T47D (cell line): ENCODE measurements at regions not wholly inside any gene's neighbourhood (a gene's known extent, or its start where the extent isn't known, plus 50 kb on each side); places are given as distances from the start of the nearest gene placed in this dataset.
A peak's percentile ranks its signal among the peaks of the same experiment; 100 is the strongest.
"Not testable (repeated sequence)": the region's sequence is repeated elsewhere in the genome, so short reads cannot be mapped to it uniquely, and the experiment has no call there.

Experiments
- DNase-seq, 2 experiments: peaks; one replicate each; pipeline versions ENCODE4 v3.0.0 to v3.0.0-alpha.2; 2011 to 2012; ENCODE audit warnings: low read depth in 1 of 2, low spot score in 1 of 2
- JUND ChIP-seq: IDR thresholded peaks from 2 replicates; pipeline ENCODE4 v1.6.1; 2012; ENCODE audit warnings: low read depth
- in situ Hi-C: cut with HindIII; loops from 2 replicates; pipeline ENCODE4 v1.10.0; 2016; ENCODE audit warnings: low sequenced_read_pairs, low pct_unique_long_range_greater_than_20kb

DNA sequence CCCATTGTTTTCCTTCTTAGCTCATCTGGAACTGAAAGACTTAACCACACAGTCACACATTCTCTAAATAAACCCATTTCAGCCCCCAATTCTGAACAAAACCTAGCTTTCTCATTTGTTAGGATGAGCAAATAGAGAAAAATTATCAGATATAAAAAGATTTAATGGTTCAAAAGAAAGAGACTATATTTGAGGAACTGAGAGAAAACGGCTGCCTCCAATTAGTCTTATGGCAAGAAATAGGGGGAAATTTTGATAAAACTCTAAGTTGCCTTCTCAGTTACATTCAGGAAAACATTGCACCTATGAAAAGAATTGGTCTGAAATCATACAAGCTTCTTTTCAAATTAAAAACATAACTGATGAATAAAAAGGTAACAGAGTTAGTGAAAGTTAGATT, 63.7 kb upstream of the ALDH1B1 start:
- in situ Hi-C loops: no loop called here
- TF ChIP-seq JUND: no peak
- no peak for DNase-seq

- no peak for TF ChIP-seq JUND
- no peak for DNase-seq
- in situ Hi-C loops: no loop called here
Observed at GRCh38 chr9:38326122-38326521, 66.4 kb upstream of the ALDH1B1 start.

DNA sequence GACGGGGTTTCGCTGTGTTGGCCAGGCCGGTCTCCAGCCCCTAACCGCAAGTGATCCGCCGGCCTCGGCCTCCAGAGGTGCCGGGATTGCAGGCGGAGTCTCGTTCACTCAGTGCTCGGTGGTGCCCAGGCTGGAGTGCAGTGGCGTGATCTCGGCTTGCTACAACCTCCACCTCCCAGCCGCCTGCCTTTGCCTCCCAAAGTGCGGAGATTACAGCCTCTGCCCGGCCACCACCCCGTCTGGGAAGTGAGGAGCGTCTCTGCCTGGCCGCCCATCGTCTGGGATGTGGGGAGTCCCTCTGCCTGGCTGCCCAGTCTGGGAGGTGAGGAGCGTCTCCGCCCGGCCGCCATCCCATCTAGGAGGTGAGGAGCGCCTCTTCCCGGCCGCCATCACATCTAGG, 68.3 kb upstream of the ALDH1B1 start:
- in situ Hi-C loops, DNase-seq: not testable (repeated sequence)

- TF ChIP-seq JUND: no peak
- in situ Hi-C loops: no loop called here
- no peak for DNase-seq
Observed at GRCh38 chr9:38322937-38323336, 69.6 kb upstream of the ALDH1B1 start.

GRCh38 chr9:38319496-38320173, 72.9 kb upstream of the ALDH1B1 start:
- in situ Hi-C loops: no loop called here
- DNase-seq: no peak
- no peak for TF ChIP-seq JUND

DNA sequence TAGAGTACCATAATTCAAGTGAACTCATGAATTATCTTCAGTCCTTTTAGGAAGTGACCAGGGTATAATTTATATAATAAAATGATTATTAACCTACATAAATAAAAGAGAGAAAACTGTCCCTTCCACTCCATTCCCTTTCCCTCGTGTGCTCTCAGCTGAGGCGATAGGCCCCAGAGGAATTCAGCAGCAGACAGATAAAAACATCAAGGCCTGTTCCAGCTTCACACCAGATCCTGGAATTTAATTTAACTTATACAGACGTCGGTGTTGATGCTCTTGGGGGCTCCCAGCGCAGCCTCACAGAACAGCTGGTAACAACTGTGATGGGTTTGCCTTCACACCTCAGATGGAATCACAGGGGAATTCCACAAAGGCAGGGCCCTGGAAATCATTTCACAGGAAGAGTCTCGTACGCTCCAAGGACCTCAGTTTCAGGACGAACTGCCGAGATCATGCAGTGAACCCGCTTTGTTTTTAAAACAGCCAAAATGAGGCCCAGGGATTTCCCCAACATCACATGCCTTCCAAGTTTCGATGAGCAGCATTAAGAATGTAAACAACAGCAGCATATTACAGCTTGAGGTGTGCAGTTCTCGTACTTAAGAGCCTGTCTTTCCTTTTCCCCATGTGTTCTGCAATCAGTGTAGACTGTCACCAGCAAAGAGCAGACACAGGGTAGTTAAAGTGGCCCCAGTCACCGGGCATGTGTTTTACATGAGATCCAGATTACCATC, 73.6 kb upstream of the ALDH1B1 start:
- DNase-seq: peak in 1 of 2 experiments; percentile 13
- TF ChIP-seq JUND: no peak

GRCh38 chr9:38316166-38316780, 76.2 kb upstream of the ALDH1B1 start:
- in situ Hi-C loops: no loop called here
- no peak for TF ChIP-seq JUND
- no peak for DNase-seq

More for the DNA sequence above, 73.6 kb upstream of the ALDH1B1 start:
- in situ Hi-C loops: no loop called here

DNA sequence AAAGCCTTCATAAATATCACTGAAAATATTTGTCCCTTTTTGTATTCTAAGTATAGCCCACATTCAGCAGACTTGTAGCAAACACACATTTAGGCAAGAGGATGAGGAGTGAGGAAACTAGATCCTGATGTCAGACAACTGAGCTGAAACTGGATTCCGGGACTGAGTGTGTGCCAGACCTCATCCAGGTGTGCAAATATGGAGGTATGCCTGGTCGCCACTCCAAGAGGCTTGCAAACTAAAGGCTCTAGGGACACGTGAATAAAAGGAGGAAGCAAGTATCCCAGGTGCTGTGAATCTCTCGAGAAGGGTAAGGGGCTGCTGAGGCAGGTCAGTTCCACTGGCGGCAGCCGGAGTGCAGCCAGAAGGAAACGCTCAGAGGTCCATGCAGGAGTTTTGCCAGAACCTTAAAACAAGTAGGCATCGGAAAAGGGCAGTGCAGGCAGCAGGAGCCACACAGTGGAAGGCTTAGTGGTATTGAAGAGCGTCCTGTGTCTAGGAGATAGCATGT, 77.4 kb upstream of the ALDH1B1 start:
- in situ Hi-C loops: no loop called here
- DNase-seq: peak in 1 of 2 experiments; percentile 33
- no peak for TF ChIP-seq JUND

DNA sequence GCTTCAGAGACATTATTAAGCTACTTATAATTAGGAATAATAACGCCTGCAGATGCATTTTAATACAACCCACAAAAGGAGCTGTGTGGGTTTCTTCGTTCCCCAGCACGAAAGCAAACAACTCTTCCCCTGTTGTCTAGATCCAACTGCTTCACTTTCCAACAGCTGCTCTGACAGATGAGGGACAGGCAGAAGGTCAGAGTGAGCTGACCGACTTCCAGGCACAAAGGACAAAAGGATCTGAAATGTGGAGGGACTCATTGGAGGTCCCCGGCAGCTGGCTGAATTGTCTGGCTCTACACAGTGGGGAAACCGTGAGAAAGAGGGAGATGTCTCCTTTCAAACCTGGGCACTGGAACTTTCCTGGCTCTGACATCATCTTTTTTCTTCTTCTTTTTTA, 79.1 kb upstream of the ALDH1B1 start:
- in situ Hi-C loops: no loop called here
- no peak for DNase-seq
- no peak for TF ChIP-seq JUND

GRCh38 chr9:38312406-38312805, 80.1 kb upstream of the ALDH1B1 start:
- no peak for TF ChIP-seq JUND
- no peak for DNase-seq
- in situ Hi-C loops: no loop called here

DNA sequence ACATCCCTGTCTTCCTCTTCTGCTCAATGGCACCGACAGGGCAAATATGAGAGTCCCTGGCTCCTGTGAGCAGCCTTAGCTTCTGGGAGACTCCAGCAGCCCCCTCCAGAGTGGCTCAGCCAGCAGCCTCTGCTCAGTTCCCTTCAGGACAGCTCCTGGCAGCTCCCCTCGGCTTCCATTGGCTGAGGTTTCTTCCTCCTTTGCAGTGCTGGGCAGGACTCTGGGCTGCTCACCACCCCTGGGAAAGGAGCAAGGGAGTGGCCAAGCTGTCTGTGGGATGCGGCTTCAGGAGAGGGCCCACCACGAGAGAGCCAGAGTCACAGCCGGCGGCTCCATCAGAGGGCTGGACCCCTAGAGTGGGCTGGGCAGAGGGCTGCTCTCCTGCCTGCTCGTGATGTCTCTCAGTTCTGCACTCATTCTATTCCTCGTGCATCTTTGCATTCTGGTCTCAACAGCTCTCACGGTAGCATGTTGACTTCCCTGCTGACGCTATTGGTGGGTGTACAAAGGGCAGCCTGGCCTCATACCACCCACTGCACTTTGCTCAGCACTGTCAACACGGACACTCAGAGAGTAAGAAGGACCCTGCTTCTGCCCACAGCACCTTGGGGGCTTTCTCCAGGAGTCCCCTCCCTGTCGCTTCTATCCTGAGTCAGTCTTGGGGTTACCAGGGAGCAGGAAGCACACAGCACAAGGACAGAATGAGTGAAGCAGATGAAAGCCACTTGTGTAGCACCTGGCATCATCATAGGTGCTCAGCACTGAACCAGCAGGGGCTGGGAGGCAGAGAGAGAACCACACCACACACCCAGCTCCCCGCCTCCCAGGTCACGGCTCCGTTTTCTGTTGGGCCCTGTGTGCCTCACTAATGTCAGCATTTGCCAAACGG, 80.9 kb upstream of the ALDH1B1 start:
- in situ Hi-C loops: no loop called here
- DNase-seq: no peak
- TF ChIP-seq JUND: no peak
